ENCODE measurements at regions not wholly inside any gene's neighbourhood (a gene's known extent, or its start where the extent isn't known, plus 50 kb on each side); places are given as distances from the start of the nearest gene placed in this dataset.

- peak overlapping the region; percentile 64 for H2AFZ ChIP-seq (ENCODE audit: low read depth, low read length, poor library complexity, severe bottlenecking)
- no TSS peak for BruUV-seq (replicated peaks)
- no peak for DNase-seq (ENCODE audit: low read depth, low spot score)
- no peaks in the 10 kb centered on the region for H3K9me3 ChIP-seq (ENCODE audit: control insufficient read depth in 1 of 2, insufficient read depth in 1 of 2, low read depth in 1 of 2, low read length in 2 of 2)
- peaks cover 0 to 18% of the 10 kb centered on the region in 2 experiments; a peak in 2 of 4 replicates for H3K4me1 ChIP-seq (ENCODE audit: control insufficient read depth in 1 of 2, insufficient read depth in 2 of 2, low read length in 2 of 2)
- ChIA-PET CTCF (no interaction called here), POLR2A (no interaction called here), RAD21 (ENCODE audit: low non-redundant PET in 1 of 2, low total read pairs in 2 of 2, uncharacterized antibody in 2 of 2, unreplicated experiment in 2 of 2) (no interaction called here)
- no peak overlapping the region for H3K27ac ChIP-seq (ENCODE audit: low read depth, low read length)
- H3K9ac ChIP-seq (ENCODE audit: low read length) = no peak overlapping the region
- H3K4me3 ChIP-seq (replicated peaks in 1 of 2; ENCODE audit: low read depth in 1 of 2, low read length in 2 of 2) = no peak overlapping the region
- H3K27me3 ChIP-seq (ENCODE audit: insufficient read depth, low read length) = no peaks in the 10 kb centered on the region
- H3K4me2 ChIP-seq (ENCODE audit: low read length) = peak overlapping the region; percentile 50
- H3K79me2 ChIP-seq (ENCODE audit: insufficient read depth, low read length) = no peaks in the 10 kb centered on the region
- H3K36me3 ChIP-seq (ENCODE audit: control insufficient read depth in 1 of 2, insufficient read depth in 2 of 2, low read length in 2 of 2) = no peaks in the 10 kb centered on the region
- peak; percentile 76 for ATAC-seq
- no peaks in the 10 kb centered on the region for H3K9me2 ChIP-seq (ENCODE audit: insufficient read depth)
- no peak for TF ChIP-seq MAX (IDR thresholded peaks at IDR 0.05)
- TF ChIP-seq CEBPB (IDR thresholded peaks at IDR 0.05; ENCODE audit: low read depth) = no peak
- TF ChIP-seq TCF7L2 (IDR thresholded peaks at IDR 0.05; ENCODE audit: borderline replicate concordance, extremely low read depth, insufficient read depth, insufficient read length) = no peak
- TF ChIP-seq CBX3 (IDR thresholded peaks at IDR 0.05; ENCODE audit: low read depth) = no peak
- TF ChIP-seq, protein P1, sequence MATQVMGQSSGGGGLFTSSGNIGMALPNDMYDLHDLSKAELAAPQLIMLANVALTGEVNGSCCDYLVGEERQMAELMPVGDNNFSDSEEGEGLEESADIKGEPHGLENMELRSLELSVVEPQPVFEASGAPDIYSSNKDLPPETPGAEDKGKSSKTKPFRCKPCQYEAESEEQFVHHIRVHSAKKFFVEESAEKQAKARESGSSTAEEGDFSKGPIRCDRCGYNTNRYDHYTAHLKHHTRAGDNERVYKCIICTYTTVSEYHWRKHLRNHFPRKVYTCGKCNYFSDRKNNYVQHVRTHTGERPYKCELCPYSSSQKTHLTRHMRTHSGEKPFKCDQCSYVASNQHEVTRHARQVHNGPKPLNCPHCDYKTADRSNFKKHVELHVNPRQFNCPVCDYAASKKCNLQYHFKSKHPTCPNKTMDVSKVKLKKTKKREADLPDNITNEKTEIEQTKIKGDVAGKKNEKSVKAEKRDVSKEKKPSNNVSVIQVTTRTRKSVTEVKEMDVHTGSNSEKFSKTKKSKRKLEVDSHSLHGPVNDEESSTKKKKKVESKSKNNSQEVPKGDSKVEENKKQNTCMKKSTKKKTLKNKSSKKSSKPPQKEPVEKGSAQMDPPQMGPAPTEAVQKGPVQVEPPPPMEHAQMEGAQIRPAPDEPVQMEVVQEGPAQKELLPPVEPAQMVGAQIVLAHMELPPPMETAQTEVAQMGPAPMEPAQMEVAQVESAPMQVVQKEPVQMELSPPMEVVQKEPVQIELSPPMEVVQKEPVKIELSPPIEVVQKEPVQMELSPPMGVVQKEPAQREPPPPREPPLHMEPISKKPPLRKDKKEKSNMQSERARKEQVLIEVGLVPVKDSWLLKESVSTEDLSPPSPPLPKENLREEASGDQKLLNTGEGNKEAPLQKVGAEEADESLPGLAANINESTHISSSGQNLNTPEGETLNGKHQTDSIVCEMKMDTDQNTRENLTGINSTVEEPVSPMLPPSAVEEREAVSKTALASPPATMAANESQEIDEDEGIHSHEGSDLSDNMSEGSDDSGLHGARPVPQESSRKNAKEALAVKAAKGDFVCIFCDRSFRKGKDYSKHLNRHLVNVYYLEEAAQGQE (IDR thresholded peaks at IDR 0.05; ENCODE audit: low read depth) = no peak
- no peak for TF ChIP-seq EZH2phosphoT487 (IDR thresholded peaks at IDR 0.05; ENCODE audit: borderline replicate concordance)
- TF ChIP-seq ELF1 (IDR thresholded peaks at IDR 0.05; ENCODE audit: borderline replicate concordance, low read depth) = no peak
- 0 out of 2 replicates have a peak, but pooled peaks have one; percentile 34 for TF ChIP-seq JUND (IDR thresholded peaks at IDR 0.05)
- no peak for TF ChIP-seq RAD21 (IDR thresholded peaks at IDR 0.05; ENCODE audit: low read depth)
- no peak for TF ChIP-seq POLR2AphosphoS5 (IDR thresholded peaks at IDR 0.05; ENCODE audit: low read depth, low read length)
- TF ChIP-seq EZH2 (IDR thresholded peaks at IDR 0.05) = no peak
- no peak for TF ChIP-seq SIN3A (IDR thresholded peaks at IDR 0.05; ENCODE audit: low read depth)
- TF ChIP-seq ZBTB33 (IDR thresholded peaks at IDR 0.05; ENCODE audit: extremely low read depth, insufficient replicate concordance, low read length) = no peak
- no peak for TF ChIP-seq ATF3 (IDR thresholded peaks at IDR 0.05)
- TF ChIP-seq EGR1 (IDR thresholded peaks at IDR 0.05; ENCODE audit: low read depth) = no peak
- no peak for TF ChIP-seq POLR2A (IDR thresholded peaks at IDR 0.05; ENCODE audit: borderline replicate concordance, extremely low read depth, insufficient read depth, insufficient read length)
- TF ChIP-seq YY1 (IDR thresholded peaks at IDR 0.05; ENCODE audit: extremely low read depth, insufficient replicate concordance, low read depth, low read length) = no peak
- peak; percentile 35; the same call in 1 of the 2 replicates for TF ChIP-seq SP1 (IDR thresholded peaks at IDR 0.05; ENCODE audit: low read depth)
- no peak for TF ChIP-seq ZNF274 (IDR thresholded peaks at IDR 0.05; ENCODE audit: low read depth, low read length)
- TF ChIP-seq CTCF (IDR thresholded peaks at IDR 0.05 in 2 of 3, conservative IDR thresholded peaks at IDR 0.05 in 1 of 3; ENCODE audit: borderline replicate concordance in 1 of 3, insufficient read depth in 1 of 3, low read depth in 2 of 3, low read length in 2 of 3) = no peak
- peak; percentile 55 for TF ChIP-seq FOSL1 (IDR thresholded peaks at IDR 0.05; ENCODE audit: low read depth)
- TF ChIP-seq SRF (IDR thresholded peaks at IDR 0.05; ENCODE audit: low read depth) = no peak
- intact Hi-C loops (cut with micrococcal nuclease) = no loop called here
- no peaks in the 10 kb centered on the region for H4K20me1 ChIP-seq (ENCODE audit: insufficient read depth)
Observed at GRCh38 chr2:180742801-180743200, 237.6 kb upstream of the UBE2E3 start.
